ENCODE measurements at regions not wholly inside any gene's neighbourhood (a gene's known extent, or its start where the extent isn't known, plus 50 kb on each side); places are given as distances from the start of the nearest gene placed in this dataset.

DNA sequence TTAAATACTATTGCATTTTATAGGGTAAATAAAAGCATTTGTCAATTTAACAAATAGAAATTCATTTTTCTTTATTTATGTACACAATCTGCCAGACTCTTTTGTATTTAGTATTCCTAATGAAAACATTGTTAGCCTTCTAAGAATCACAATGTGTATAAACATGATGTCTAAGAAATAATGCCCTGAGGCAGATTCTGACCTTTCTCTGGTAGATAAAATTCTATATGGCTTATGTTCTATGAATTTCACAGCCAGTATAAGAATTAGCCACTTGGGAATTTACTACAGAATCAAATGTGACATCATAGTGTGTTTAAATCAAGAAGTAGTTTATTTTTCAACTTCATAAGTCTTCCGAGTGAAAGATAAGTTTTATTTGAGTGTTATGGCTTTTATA is 457.4 kb downstream of the ZIC1 start:
- WGBS, 2 donors, result 46 to 65% methylated on average over 1 of the region's 1 CpG
- H3K27ac ChIP-seq, result no peak overlapping the region
- H3K4me1 ChIP-seq, result no peaks in the 10 kb centered on the region
- H3K36me3 ChIP-seq, result no peaks in the 10 kb centered on the region
- no peak overlapping the region for H3K4me3 ChIP-seq
- TF ChIP-seq, protein P1, sequence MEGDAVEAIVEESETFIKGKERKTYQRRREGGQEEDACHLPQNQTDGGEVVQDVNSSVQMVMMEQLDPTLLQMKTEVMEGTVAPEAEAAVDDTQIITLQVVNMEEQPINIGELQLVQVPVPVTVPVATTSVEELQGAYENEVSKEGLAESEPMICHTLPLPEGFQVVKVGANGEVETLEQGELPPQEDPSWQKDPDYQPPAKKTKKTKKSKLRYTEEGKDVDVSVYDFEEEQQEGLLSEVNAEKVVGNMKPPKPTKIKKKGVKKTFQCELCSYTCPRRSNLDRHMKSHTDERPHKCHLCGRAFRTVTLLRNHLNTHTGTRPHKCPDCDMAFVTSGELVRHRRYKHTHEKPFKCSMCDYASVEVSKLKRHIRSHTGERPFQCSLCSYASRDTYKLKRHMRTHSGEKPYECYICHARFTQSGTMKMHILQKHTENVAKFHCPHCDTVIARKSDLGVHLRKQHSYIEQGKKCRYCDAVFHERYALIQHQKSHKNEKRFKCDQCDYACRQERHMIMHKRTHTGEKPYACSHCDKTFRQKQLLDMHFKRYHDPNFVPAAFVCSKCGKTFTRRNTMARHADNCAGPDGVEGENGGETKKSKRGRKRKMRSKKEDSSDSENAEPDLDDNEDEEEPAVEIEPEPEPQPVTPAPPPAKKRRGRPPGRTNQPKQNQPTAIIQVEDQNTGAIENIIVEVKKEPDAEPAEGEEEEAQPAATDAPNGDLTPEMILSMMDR (IDR thresholded peaks at IDR 0.05), result no peak
- no peak for TF ChIP-seq POLR2A (IDR thresholded peaks at IDR 0.05)
- TF ChIP-seq EP300 (IDR thresholded peaks at IDR 0.05), result no peak
- no peaks in the 10 kb centered on the region for H3K27me3 ChIP-seq
- peaks cover 0 to 12% (median 0%) of the 10 kb centered on the region in 4 donors for H3K9me3 ChIP-seq
- DNase-seq (ENCODE audit: low spot score in 2 of 2), result no peak

DNA sequence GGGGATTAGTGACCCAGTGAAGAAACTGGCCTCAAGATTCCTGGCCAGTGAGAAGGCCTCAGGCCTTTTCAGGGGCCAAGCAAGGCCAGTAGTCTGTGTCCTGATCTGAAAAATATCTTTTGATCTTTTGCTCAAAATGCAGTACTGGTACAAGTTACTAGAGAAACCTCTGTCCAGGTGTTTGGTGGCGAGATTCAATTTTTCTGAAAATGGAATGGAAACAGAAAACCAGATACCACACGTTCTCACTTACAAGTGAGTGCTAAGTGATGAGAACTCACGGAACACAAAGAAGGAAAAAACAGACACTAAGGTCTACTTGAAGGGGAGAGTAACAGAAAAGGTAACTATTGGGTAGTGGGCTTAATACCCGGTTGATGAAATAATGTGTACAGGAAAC is 463.4 kb downstream of the ZIC1 start:
- H3K27ac ChIP-seq, result no peak overlapping the region
- H3K4me1 ChIP-seq, result no peaks in the 10 kb centered on the region
- no peaks in the 10 kb centered on the region for H3K36me3 ChIP-seq
- TF ChIP-seq POLR2A (IDR thresholded peaks at IDR 0.05) (no peak), EP300 (IDR thresholded peaks at IDR 0.05) (no peak)
- TF ChIP-seq, protein P1 (IDR thresholded peaks at IDR 0.05), result no peak
- no peaks in the 10 kb centered on the region for H3K27me3 ChIP-seq
- 91 to 92% methylated on average over 4 of the region's 4 CpGs for WGBS, 2 donors
- H3K9me3 ChIP-seq, result peaks cover 0 to 7% (median 0%) of the 10 kb centered on the region in 4 donors
- H3K4me3 ChIP-seq, result no peak overlapping the region
- DNase-seq (ENCODE audit: low spot score in 2 of 2), result no peak

DNA sequence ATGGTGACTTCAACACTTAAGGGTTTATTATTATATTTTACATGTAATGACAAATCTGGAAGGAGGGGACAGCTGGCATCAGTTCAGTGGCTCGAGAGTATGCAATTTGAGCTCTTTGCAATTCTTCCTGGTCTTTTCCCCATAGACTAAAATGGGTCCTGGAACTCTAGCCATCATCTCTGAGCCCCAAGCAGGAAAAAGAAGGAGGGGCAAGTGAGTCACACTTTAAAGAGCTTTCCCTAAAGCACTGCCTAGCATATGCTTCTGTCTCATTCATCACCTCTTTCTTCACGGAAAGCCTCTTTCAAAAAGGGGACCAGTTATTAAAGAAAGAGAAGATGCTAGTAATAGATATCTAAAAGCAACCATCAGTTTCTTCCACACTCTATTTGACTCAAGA is 466.3 kb downstream of the ZIC1 start:
- Histone ChIP-seq H3K4me1 (no peaks in the 10 kb centered on the region), H3K4me3 (no peak overlapping the region), H3K9me3 (peaks cover 0 to 27% (median 0%) of the 10 kb centered on the region in 4 donors), H3K27ac (no peak overlapping the region), H3K36me3 (no peaks in the 10 kb centered on the region), H3K27me3 (no peaks in the 10 kb centered on the region)
- no peak for DNase-seq (ENCODE audit: low spot score in 2 of 2)
- 48 to 75% methylated on average over 2 of the region's 2 CpGs for WGBS, 2 donors
- TF ChIP-seq POLR2A (IDR thresholded peaks at IDR 0.05) (no peak), EP300 (IDR thresholded peaks at IDR 0.05) (no peak)
- TF ChIP-seq, protein P1 (IDR thresholded peaks at IDR 0.05), result no peak

DNA sequence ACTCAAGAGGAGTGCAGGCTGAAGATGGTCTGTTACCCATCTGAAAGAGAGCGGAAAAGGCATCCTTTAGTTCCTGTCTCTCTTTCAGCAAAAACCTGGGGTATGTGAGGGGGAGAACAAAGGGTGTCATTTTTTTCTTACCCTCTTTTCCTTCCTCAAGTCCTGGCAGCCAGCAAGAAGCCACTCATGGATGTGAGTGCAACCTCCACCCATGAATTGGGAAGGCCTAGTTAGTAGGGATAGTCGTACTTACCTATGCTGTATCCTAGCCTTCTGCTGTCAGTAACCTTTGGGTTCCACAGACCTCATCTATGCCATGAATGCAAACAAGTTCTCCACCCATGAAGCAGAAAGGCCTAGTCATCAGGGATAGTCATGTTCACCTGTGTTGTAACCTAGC is 472.8 kb downstream of the ZIC1 start:
- Histone ChIP-seq H3K9me3 (peaks cover 0 to 65% (median 2%) of the 10 kb centered on the region in 4 donors), H3K27me3 (no peaks in the 10 kb centered on the region), H3K36me3 (no peaks in the 10 kb centered on the region), H3K27ac (no peak overlapping the region), H3K4me3 (no peak overlapping the region), H3K4me1 (no peaks in the 10 kb centered on the region)
- TF ChIP-seq EP300 (IDR thresholded peaks at IDR 0.05), result no peak
- no peak for TF ChIP-seq POLR2A (IDR thresholded peaks at IDR 0.05)
- TF ChIP-seq, protein P1 (IDR thresholded peaks at IDR 0.05), result no peak
- no peak for DNase-seq (ENCODE audit: low spot score in 2 of 2)
- 84 to 93% methylated on average over 2 of the region's 2 CpGs for WGBS, 2 donors

DNA sequence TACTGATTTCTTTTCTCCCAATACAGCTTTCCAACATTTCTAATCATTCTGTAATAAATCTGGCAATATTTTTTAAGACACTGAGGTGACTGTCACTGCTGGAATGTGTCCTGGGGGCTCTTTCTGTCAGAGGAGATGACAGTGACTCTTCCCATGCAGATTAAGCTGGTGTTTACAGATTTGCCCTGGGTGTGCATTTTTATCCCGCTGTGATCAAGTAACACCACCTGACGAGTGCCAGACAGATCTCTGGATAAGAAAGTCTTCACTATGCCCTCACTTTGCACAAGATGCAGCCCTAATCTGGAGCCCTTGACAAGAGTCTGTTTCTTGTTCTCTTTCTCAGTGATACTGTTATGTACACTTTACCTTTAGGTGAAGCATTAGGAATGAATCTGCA is 477.7 kb downstream of the ZIC1 start:
- 49 to 58% methylated on average over 2 of the region's 2 CpGs for WGBS, 2 donors
- TF ChIP-seq EP300 (IDR thresholded peaks at IDR 0.05) (no peak), POLR2A (IDR thresholded peaks at IDR 0.05) (no peak)
- TF ChIP-seq, protein P1 (IDR thresholded peaks at IDR 0.05), result no peak
- peaks cover 0 to 24% (median 0%) of the 10 kb centered on the region in 4 donors for H3K9me3 ChIP-seq
- H3K27me3 ChIP-seq, result no peaks in the 10 kb centered on the region
- no peak for DNase-seq (ENCODE audit: low spot score in 2 of 2)
- no peaks in the 10 kb centered on the region for H3K36me3 ChIP-seq
- no peak overlapping the region for H3K27ac ChIP-seq
- no peaks in the 10 kb centered on the region for H3K4me1 ChIP-seq
- H3K4me3 ChIP-seq, result no peak overlapping the region
